GM19025 (cell line): ENCODE measurements at regions not wholly inside any gene's neighbourhood (a gene's known extent, or its start where the extent isn't known, plus 50 kb on each side); places are given as distances from the start of the nearest gene placed in this dataset.
A peak's percentile ranks its signal among the peaks of the same experiment; 100 is the strongest.

Source experiments
- ATAC-seq: cut with Tn5 transposase; IDR thresholded peaks from one replicate; pipeline ENCODE4 v1.9.1; 2021; ENCODE audit warnings: mild to moderate bottlenecking, low read depth, moderate library complexity; ENCODE audit not compliant: unreplicated experiment

DNA sequence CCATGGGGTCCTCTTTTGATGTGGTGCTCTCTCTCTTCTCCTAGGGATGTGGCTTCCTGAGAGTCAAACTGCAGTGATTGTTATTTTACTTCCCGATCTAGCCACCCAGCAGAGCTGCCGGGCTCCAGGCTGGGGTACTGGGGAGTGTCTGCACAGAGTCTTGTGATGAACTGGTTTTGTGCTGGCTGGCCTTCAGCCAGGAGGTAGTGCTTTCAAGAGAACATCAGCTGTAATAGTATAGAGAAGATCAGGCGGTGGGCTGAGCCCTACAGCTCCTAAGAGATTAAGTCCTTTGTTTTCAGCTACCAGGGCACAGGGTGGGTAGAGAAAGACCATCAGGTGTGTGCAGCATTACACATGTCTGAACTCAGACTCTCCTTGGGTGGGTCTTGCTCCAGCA lies 59.0 kb upstream of the AGTR2 start:
- peak; percentile 26 for ATAC-seq

DNA sequence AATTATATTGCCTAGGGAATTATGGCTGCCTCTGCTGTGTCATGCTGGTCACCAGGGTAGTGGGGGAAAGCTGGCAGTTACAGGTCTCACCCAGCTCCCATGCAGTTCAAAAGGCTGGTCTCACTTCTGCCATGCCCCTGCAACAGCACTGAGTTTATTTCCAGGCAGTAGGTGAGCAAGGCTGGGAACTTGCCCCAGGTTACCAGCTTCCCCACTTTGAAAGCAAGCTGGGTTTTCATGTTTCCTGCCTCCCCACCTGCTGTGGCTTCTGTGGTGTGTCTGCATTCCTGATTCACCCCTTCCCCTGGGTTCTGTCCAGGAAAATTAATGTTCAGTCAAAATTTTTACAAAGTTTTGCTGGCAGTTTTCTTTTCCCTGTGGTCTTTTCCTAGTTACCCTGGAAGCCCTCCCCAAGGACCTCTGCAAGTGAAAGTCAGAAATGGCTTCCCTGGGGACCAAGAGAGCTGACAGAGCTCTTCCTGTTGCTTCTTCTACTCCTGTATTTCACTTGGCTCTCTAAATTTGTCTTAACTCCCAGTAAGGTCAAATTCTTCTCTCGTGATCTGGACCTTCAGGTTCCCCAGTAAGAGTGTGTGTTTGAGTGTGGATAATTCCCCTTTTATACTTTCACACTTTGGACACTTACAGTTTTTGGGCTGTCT lies 58.5 kb upstream of the AGTR2 start:
- ATAC-seq = peak; percentile 57

DNA sequence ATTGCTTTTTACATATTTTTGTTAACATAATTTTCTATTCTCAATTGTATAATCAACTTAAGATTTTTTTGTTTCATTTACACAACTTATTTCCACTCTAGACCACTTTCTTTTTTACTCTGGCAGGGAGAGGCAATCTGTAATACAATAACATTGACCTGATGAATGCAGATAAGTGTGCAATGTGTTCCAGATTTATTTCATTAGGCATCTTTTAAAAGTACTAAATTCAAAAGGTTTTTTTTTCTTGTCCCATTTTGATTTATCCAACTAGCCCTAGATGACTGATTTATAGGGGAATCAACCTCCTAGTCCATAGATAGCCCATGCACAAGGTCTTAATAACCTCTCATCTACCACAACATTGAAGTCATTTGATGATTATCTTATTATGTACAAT lies 55.5 kb upstream of the AGTR2 start:
- no peak for ATAC-seq
